ENCODE measurements at regions not wholly inside any gene's neighbourhood (a gene's known extent, or its start where the extent isn't known, plus 50 kb on each side); places are given as distances from the start of the nearest gene placed in this dataset.

DNA sequence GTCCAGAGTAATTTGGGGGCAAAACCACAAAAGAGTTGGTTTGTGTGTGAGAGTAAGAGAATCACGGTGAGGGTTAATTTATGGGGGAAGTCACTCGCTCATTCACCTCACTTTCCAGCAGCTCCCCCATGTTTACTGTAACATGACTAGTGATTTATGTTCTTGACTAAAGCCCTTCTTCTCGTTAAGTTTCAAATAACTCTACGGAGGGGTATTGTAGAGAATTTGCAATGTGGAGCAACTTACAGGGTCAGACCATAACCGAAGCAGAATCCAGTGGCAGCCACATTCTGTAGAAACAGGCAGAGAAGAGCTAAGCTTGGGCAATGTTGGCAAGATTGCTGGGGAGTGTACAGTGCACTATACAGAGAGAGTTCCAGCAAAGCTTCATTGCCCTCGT, 760.6 kb downstream of the IRX1 start:
- DNase-seq (ENCODE audit: low read depth): no peak
- H3K4me3 ChIP-seq (ENCODE audit: control insufficient read depth, low read depth, low read length): no peak overlapping the region
- TF ChIP-seq, protein P1, sequence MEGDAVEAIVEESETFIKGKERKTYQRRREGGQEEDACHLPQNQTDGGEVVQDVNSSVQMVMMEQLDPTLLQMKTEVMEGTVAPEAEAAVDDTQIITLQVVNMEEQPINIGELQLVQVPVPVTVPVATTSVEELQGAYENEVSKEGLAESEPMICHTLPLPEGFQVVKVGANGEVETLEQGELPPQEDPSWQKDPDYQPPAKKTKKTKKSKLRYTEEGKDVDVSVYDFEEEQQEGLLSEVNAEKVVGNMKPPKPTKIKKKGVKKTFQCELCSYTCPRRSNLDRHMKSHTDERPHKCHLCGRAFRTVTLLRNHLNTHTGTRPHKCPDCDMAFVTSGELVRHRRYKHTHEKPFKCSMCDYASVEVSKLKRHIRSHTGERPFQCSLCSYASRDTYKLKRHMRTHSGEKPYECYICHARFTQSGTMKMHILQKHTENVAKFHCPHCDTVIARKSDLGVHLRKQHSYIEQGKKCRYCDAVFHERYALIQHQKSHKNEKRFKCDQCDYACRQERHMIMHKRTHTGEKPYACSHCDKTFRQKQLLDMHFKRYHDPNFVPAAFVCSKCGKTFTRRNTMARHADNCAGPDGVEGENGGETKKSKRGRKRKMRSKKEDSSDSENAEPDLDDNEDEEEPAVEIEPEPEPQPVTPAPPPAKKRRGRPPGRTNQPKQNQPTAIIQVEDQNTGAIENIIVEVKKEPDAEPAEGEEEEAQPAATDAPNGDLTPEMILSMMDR (IDR thresholded peaks at IDR 0.05; ENCODE audit: control insufficient read depth, insufficient read depth, low read depth, low read length, missing control alignments): no peak

DNA sequence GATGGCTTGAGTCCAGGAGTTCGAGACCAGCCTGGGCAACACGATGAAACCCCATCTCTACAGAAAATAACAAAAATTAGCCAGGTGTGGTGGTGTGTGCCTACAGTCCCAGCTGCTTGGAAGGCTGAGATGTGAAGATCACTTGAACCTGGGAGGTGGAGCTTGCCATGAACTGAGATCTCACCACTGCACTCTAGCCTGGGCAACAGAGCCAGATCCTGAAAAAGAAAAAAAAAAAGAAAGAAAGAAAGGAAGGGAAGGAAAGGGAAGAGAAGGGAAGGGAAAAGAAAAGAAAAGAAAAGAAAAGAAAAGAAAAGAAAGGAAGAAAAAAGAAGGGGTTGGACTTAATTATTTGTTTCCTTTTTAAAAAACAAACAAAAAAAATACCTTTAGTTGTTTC, 764.2 kb downstream of the IRX1 start:
- TF ChIP-seq, protein P1 (IDR thresholded peaks at IDR 0.05; ENCODE audit: control insufficient read depth, insufficient read depth, low read depth, low read length, missing control alignments): no peak
- no peak for DNase-seq (ENCODE audit: low read depth)
- no peak overlapping the region for H3K4me3 ChIP-seq (ENCODE audit: control insufficient read depth, low read depth, low read length)

DNA sequence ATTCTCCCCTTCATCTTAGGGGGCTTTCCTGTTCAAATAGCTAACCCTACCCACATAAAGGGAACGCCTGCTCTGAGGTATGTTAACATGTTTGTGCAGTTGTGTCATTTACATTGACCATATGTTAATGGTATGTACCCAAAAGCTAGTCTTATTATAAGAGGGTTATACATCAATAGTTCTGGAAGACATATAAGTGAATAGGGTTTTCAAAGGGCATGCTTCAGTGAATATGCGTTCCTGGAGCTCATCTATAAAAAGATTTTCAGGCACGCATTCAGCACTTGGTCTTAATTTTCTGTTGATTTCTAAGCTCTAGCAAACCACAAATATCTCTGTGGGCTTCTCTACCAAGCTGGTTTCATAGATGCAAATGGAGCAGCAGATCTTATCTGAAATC, 766.1 kb downstream of the IRX1 start:
- no peak overlapping the region for H3K4me3 ChIP-seq (ENCODE audit: control insufficient read depth, low read depth, low read length)
- DNase-seq (ENCODE audit: low read depth): no peak
- TF ChIP-seq, protein P1 (IDR thresholded peaks at IDR 0.05; ENCODE audit: control insufficient read depth, insufficient read depth, low read depth, low read length, missing control alignments): no peak

DNA sequence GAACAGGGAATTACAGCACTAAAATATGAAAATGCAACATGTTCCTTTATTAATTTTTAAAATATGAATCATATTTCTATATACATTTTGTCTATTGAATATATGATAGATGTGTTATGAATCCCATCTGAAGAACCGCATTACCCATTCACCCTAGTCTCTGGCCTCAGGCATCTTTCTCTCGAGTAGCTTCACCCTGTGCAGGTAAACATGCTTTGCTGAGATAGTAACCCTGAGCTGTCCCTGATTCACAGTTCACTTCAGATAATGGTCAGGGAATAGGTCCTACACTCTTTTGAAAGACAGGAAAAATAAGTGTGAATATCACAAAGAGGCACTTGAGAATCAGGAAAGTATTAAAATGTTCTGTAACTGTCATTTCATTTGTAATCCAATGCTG, 766.8 kb downstream of the IRX1 start:
- TF ChIP-seq, protein P1 (IDR thresholded peaks at IDR 0.05; ENCODE audit: control insufficient read depth, insufficient read depth, low read depth, low read length, missing control alignments): no peak
- DNase-seq (ENCODE audit: low read depth): no peak
- no peak overlapping the region for H3K4me3 ChIP-seq (ENCODE audit: control insufficient read depth, low read depth, low read length)

DNA sequence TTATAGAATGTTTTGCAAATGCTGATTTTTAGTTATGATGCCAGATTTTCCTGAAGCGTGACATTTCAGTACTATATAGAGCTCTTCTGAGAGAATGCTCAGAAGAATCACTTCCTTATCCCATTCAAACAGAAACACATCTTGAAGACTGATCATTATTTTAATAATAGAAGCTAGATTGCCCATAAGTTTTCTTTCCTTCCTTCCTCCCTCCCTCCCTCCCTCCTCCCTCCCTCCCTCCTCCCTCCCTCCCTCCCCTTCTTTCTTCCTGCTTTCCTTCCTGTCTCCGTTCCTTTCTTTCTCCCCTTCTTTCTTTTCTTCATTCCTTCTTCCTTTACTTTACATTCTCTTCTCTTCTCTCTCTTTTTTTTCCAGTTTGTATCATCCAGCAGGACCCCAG, 767.4 kb downstream of the IRX1 start:
- no peak for DNase-seq (ENCODE audit: low read depth)
- TF ChIP-seq, protein P1 (IDR thresholded peaks at IDR 0.05; ENCODE audit: control insufficient read depth, insufficient read depth, low read depth, low read length, missing control alignments): no peak
- no peak overlapping the region for H3K4me3 ChIP-seq (ENCODE audit: control insufficient read depth, low read depth, low read length)

DNA sequence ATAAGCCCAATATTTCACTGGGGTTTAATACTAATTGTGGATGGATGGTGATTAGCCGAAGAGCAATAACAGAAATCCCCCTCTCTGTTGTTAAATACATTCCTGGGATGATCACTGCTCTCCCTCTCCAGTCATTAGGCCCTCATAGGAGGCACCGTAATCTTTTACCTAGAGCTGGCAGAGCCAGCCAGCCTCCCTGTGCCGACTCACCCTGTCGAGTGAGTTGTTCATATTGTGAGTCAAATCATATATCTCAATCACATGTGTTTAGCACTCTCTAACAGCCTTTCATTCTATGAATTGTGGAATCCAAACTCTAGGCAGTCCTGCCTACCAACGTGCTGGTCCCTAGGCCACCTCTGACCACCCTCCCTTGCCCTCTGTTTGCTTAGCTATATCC, 771.0 kb downstream of the IRX1 start:
- no peak overlapping the region for H3K4me3 ChIP-seq (ENCODE audit: control insufficient read depth, low read depth, low read length)
- DNase-seq (ENCODE audit: low read depth): no peak
- TF ChIP-seq, protein P1 (IDR thresholded peaks at IDR 0.05; ENCODE audit: control insufficient read depth, insufficient read depth, low read depth, low read length, missing control alignments): no peak

DNA sequence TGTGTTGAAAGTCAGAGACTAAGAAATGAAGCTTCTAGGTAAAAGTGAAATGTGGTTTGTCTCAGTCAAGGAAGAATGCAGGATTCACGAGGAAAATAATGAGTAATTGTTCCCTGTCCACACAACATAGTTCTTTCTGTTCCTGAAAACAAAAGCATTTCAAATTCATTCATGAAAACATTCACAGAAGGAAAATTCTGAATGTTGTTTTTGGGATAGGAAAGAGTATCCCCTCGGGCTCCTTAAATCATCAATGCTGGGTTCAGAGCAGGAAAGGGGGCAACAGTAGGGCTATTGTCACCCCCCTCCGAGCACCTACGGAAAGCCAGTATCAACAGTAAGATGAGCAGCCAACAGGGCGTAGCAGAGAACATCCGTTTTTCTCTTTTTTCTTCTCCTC, 769.9 kb upstream of the ADAMTS16 start:
- H3K4me3 ChIP-seq (ENCODE audit: control insufficient read depth, low read depth, low read length): no peak overlapping the region
- no peak for DNase-seq (ENCODE audit: low read depth)
- TF ChIP-seq, protein P1 (IDR thresholded peaks at IDR 0.05; ENCODE audit: control insufficient read depth, insufficient read depth, low read depth, low read length, missing control alignments): no peak

All from AG09309 (cell line).